Stomach (tissue), 8 donors: ENCODE measurements at regions not wholly inside any gene's neighbourhood (a gene's known extent, or its start where the extent isn't known, plus 50 kb on each side); places are given as distances from the start of the nearest gene placed in this dataset.
"Not testable (repeated sequence)": the region's sequence is repeated elsewhere in the genome, so short reads cannot be mapped to it uniquely, and the experiment has no call there.

Experiments
- DNase-seq, 2 donors: peaks; one replicate each; pipeline versions ENCODE4 v3.0.0 to v3.0.0-alpha.2; 2013 to 2019
- H3K27ac ChIP-seq, 5 donors: fragments of 200-600 bp in 4 of 5; sonication (generic) in 4 of 5; one replicate each; pipeline ENCODE4 v1.5.1; 2013 to 2019; ENCODE audit warnings: mild to moderate bottlenecking in 1 of 5, moderate library complexity in 1 of 5
- H3K27me3 ChIP-seq, 3 donors: fragments of 200-600 bp; sonication (generic); one replicate each; pipeline ENCODE4 v1.5.1; 2017 to 2019; ENCODE audit warnings: mixed run types in 1 of 3
- H3K36me3 ChIP-seq, 4 donors: fragments of 200-600 bp; sonication (generic); 1 replicate in 3 of 4; 2 replicates in 1 of 4; pipeline ENCODE4 v1.5.1; 2016 to 2019
- H3K4me1 ChIP-seq, 4 donors: fragments of 200-600 bp; sonication (generic); one replicate each; pipeline ENCODE4 v1.5.1; 2016 to 2019
- H3K4me3 ChIP-seq, 4 donors: fragments of 200-600 bp; sonication (generic) in 3 of 4; one replicate each; pipeline ENCODE4 v1.5.1; 2016 to 2019; ENCODE audit warnings: mild to moderate bottlenecking in 1 of 4
- H3K9me3 ChIP-seq, 4 donors: fragments of 200-600 bp; sonication (generic); one replicate each; pipeline ENCODE4 v1.5.1; 2016 to 2019
- EP300 ChIP-seq: sonication (generic); formaldehyde crosslinking; IDR thresholded peaks from one replicate; pipeline ENCODE4 v1.6.1; 2017; ENCODE audit warnings: antibody characterized with exemption
- POLR2A ChIP-seq, 4 donors: fragments of 450-650 bp; IDR thresholded peaks; one replicate each; pipeline ENCODE4 v1.6.1; 2016; ENCODE audit warnings: antibody characterized with exemption in 4 of 4, control low read depth in 2 of 4, mild to moderate bottlenecking in 1 of 4, moderate library complexity in 1 of 4
- POLR2AphosphoS5 ChIP-seq, 3 donors: sonication (generic); formaldehyde crosslinking; IDR thresholded peaks; one replicate each; pipeline ENCODE4 v1.6.1; 2016; ENCODE audit warnings: antibody characterized with exemption in 3 of 3
- WGBS, 5 donors: extraction: QIAGEN DNeasy Blood & Tissue Kit in 3 of 5; methylation state at CpG; one replicate each; pipeline versions ENCODE4 v1.1.5 to v1.1.7; 2013 to 2018; 5-methylcytosine and 5-hydroxymethylcytosine counted together
- intact Hi-C: fragments of 100-400 bp; cut with DNase I; formaldehyde crosslinking; loops from one replicate; pipeline ENCODE4 v1.15.1; 2023; ENCODE audit warnings: low total_unique reads
- TF ChIP-seq, protein P1 (sequence below), 7 experiments: fragments of 450-650 bp in 4 of 7; fragments of 200-600 bp in 3 of 7; sonication (generic) in 3 of 7; IDR thresholded peaks; one replicate each; pipeline ENCODE4 v1.5.1; 2016 to 2019; ENCODE audit warnings: antibody characterized with exemption in 7 of 7, control low read depth in 2 of 7, mild to moderate bottlenecking in 1 of 7
- donor health status: healthy with polysubstance abuse.
- donor health status: Bipolar disorder and iron deficiency.
- donor health status: healthy.

DNA sequence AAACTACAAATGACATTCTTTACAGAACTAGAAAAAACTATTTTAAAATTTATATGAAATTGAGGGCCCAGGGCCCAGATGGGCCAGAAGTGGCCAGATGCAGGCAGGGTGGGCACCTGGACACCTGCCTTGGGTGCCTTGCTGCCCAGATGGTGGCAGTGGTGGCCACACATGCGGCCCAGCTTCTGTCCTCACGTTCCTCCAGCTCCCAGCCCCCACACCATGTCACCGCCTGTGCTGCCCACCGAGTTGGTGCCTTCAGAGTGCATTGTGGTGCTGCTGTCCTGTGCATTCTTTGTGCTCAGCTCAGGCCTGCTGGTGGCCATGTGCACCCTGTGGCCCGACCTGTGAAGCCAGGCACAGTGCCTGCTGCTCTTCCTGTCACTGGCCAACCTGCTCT lies 216.8 kb upstream of the CXADR start:
- no peaks in the 10 kb centered on the region for H3K36me3 ChIP-seq
- H3K27ac ChIP-seq: no peak overlapping the region
- no peaks in the 10 kb centered on the region for H3K27me3 ChIP-seq
- H3K4me3 ChIP-seq: no peak overlapping the region
- 66 to 80% (median 75%) methylated on average over 4 to 5 of the region's 5 CpGs for WGBS, 5 donors
- no peak for DNase-seq
- TF ChIP-seq POLR2A (IDR thresholded peaks at IDR 0.05) (no peak), EP300 (no peak), POLR2AphosphoS5 (IDR thresholded peaks at IDR 0.05) (no peak)
- TF ChIP-seq, protein P1, sequence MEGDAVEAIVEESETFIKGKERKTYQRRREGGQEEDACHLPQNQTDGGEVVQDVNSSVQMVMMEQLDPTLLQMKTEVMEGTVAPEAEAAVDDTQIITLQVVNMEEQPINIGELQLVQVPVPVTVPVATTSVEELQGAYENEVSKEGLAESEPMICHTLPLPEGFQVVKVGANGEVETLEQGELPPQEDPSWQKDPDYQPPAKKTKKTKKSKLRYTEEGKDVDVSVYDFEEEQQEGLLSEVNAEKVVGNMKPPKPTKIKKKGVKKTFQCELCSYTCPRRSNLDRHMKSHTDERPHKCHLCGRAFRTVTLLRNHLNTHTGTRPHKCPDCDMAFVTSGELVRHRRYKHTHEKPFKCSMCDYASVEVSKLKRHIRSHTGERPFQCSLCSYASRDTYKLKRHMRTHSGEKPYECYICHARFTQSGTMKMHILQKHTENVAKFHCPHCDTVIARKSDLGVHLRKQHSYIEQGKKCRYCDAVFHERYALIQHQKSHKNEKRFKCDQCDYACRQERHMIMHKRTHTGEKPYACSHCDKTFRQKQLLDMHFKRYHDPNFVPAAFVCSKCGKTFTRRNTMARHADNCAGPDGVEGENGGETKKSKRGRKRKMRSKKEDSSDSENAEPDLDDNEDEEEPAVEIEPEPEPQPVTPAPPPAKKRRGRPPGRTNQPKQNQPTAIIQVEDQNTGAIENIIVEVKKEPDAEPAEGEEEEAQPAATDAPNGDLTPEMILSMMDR (IDR thresholded peaks at IDR 0.05): no peak
- intact Hi-C loops: no loop called here
- peaks cover 8 to 25% (median 21%) of the 10 kb centered on the region in 4 donors for H3K9me3 ChIP-seq
- no peaks in the 10 kb centered on the region for H3K4me1 ChIP-seq

DNA sequence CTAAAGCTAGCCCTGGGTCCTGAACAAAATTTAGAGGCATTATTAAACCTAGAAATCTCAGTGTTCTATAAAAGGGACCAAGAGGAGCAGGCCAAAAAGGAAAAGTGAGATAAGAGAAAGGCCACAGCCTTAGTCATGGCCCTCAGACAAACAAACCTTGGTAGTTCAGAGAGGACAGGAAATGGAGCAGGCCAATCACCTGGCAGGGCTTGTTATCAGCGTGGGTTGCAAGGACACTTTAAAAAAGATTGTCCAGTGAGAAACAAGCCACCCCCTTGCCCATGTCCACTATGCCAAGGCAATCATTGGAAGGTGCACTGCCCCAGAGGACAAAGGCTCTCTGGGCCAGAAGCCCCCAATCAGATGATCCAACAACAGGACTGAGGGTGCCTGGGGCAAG lies 213.3 kb upstream of the CXADR start:
- H3K27ac ChIP-seq, H3K27me3 ChIP-seq, H3K36me3 ChIP-seq, DNase-seq, H3K4me1 ChIP-seq, intact Hi-C loops, H3K4me3 ChIP-seq: not testable (repeated sequence)
- peaks cover 8 to 25% (median 21%) of the 10 kb centered on the region in 4 donors for H3K9me3 ChIP-seq
- 14 to 79% (median 56%) methylated on average over 1 of the region's 1 CpG for WGBS, 5 donors

DNA sequence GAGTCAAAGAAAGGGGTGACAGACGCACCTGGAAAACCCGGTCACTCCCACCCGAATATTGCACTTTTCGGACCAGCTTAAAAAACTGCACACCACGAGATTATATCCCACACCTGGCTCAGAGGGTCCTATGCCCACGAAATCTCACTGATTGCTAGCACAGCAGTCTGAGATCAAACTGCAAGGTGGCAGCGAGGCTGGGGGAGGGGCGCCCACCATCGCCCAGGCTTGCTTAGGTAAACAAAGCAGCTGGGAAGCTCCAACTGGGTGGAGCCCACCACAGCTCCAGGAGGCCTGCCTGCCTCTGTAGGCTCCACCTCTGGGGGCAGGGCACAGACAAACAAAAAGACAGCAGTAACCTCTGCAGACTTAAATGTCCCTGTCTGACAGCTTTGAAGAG lies 185.1 kb upstream of the CXADR start:
- WGBS, 5 donors: 67 to 85% (median 84%) methylated on average over 8 to 9 of the region's 9 CpGs
- intact Hi-C loops, DNase-seq, H3K36me3 ChIP-seq, H3K4me1 ChIP-seq, H3K9me3 ChIP-seq, H3K27ac ChIP-seq, H3K27me3 ChIP-seq, H3K4me3 ChIP-seq: not testable (repeated sequence)

DNA sequence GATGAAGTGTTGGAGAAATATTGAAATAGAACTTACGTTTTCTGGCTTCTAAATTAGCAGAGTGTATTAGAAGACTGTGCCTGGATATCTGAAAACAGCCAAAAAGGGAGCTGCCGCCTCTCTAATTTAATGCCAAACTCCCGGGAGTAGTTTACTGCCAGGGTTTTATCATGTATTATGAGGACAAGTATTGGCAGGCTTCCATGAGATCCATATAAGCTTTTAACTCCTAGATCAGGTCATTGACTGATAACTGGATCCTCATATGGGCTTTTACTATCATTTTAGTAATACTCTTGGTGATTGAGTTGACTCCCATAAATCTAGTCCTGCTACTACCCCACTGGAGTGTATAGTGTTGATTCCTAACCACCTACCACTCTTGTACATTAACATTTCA lies 178.4 kb upstream of the CXADR start:
- intact Hi-C loops: no loop called here
- H3K36me3 ChIP-seq: no peaks in the 10 kb centered on the region
- no peaks in the 10 kb centered on the region for H3K27me3 ChIP-seq
- TF ChIP-seq POLR2AphosphoS5 (IDR thresholded peaks at IDR 0.05) (no peak), EP300 (no peak), POLR2A (IDR thresholded peaks at IDR 0.05) (no peak)
- TF ChIP-seq, protein P1 (IDR thresholded peaks at IDR 0.05): no peak
- H3K9me3 ChIP-seq: no peaks in the 10 kb centered on the region
- no peaks in the 10 kb centered on the region for H3K4me1 ChIP-seq
- 19 to 40% (median 35%) methylated on average over 3 of the region's 3 CpGs for WGBS, 5 donors
- no peak overlapping the region for H3K27ac ChIP-seq
- DNase-seq: no peak
- no peak overlapping the region for H3K4me3 ChIP-seq

DNA sequence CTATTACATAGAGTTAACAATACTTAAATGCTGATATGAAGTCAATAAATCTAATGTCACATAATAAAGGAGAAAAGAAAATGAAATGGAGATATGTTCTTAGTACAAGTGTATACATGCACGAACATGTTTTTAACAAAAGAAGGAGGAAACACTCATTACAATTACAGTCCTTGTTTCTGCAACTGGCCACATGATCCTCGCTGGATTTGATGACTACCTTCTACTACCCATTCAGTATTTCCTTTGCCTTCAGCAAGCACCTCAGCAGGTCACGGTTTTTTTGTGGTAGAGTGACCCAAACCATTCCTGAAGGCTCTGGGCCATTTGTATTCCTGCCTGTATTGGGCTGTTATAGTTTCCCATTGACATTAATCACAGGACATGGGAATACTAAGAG lies 172.8 kb upstream of the CXADR start:
- H3K4me1 ChIP-seq: no peaks in the 10 kb centered on the region
- H3K36me3 ChIP-seq: no peaks in the 10 kb centered on the region
- 59 to 67% (median 66%) methylated on average over 3 of the region's 3 CpGs for WGBS, 5 donors
- no peaks in the 10 kb centered on the region for H3K27me3 ChIP-seq
- H3K4me3 ChIP-seq: no peak overlapping the region
- TF ChIP-seq EP300 (no peak), POLR2AphosphoS5 (IDR thresholded peaks at IDR 0.05) (no peak), POLR2A (IDR thresholded peaks at IDR 0.05) (no peak)
- TF ChIP-seq, protein P1 (IDR thresholded peaks at IDR 0.05): no peak
- intact Hi-C loops: no loop called here
- peaks cover 0 to 14% (median 10%) of the 10 kb centered on the region in 4 donors for H3K9me3 ChIP-seq
- no peak overlapping the region for H3K27ac ChIP-seq
- DNase-seq: no peak
